ENCODE measurements at regions not wholly inside any gene's neighbourhood (a gene's known extent, or its start where the extent isn't known, plus 50 kb on each side); places are given as distances from the start of the nearest gene placed in this dataset.

GRCh38 chr6:4017058-4017739, 61.7 kb downstream of the FAM217A start:
- intact Hi-C loops (cut with DNase I; ENCODE audit: low total_unique reads), result loop anchor here (5.0 kb wide), 1 partner anchor 175 kb away; no protein-coding TSS in a partner anchor
- H3K27me3 ChIP-seq, result no peaks in the 10 kb centered on the region
- H3K4me1 ChIP-seq, result peaks cover 23 to 37% of the 10 kb centered on the region in 2 donors
- H3K36me3 ChIP-seq, result no peaks in the 10 kb centered on the region
- H3K9me3 ChIP-seq, result no peaks in the 10 kb centered on the region
- peak overlapping the region; percentile 83 to 90 (median 86) for H3K4me3 ChIP-seq
- no peak for DNase-seq
- in situ Hi-C loops (cut with MboI; ENCODE audit: low sequenced_read_pairs in 4 of 4), result loop anchor here in 3 of 4 donors (10.0 to 25.0 kb wide), 4 partner anchors 730 to 905 kb away; partner anchors contain the start of genes BPHL (in 1 of the 3) and PSMG4 (in 1 of the 3)
- ATAC-seq, result no peak
- H3K27ac ChIP-seq, result peak overlapping the region; percentile 96 to 98 (median 97)
- no peak for TF ChIP-seq POLR2A (IDR thresholded peaks at IDR 0.05)
- TF ChIP-seq CTCF (IDR thresholded peaks at IDR 0.05 in 4 of 5, conservative IDR thresholded peaks at IDR 0.05 in 1 of 5), result no peak

- ATAC-seq (no peak), DNase-seq (no peak)
- H3K4me1 ChIP-seq, result peaks cover 29 to 43% of the 10 kb centered on the region in 2 donors
- no peaks in the 10 kb centered on the region for H3K27me3 ChIP-seq
- no peaks in the 10 kb centered on the region for H3K36me3 ChIP-seq
- H3K27ac ChIP-seq, result peak overlapping the region; percentile 96 to 98 (median 97)
- H3K9me3 ChIP-seq, result no peaks in the 10 kb centered on the region
- H3K4me3 ChIP-seq, result peak overlapping the region; percentile 83 to 90 (median 86)
- TF ChIP-seq CTCF (IDR thresholded peaks at IDR 0.05 in 4 of 5, conservative IDR thresholded peaks at IDR 0.05 in 1 of 5), result no peak
- TF ChIP-seq POLR2A (IDR thresholded peaks at IDR 0.05), result no peak
- intact Hi-C loops (cut with DNase I; ENCODE audit: low total_unique reads), result loop anchor here (5.0 kb wide), 1 partner anchor 176 kb away; no protein-coding TSS in a partner anchor
- in situ Hi-C loops (cut with MboI; ENCODE audit: low sequenced_read_pairs in 4 of 4), result loop anchor here in 3 of 4 donors (10.0 to 25.0 kb wide), 4 partner anchors 731 to 906 kb away; partner anchors contain the start of genes BPHL (in 1 of the 3) and PSMG4 (in 1 of the 3)
These were observed 61.1 kb downstream of the FAM217A start for GRCh38 chr6:4017834-4018170.

GRCh38 chr6:4018171-4018923, 60.6 kb downstream of the FAM217A start:
- no peaks in the 10 kb centered on the region for H3K27me3 ChIP-seq
- in situ Hi-C loops (cut with MboI; ENCODE audit: low sequenced_read_pairs in 4 of 4), result loop anchor here in 3 of 4 donors (10.0 to 25.0 kb wide), 4 partner anchors 731 to 906 kb away; partner anchors contain the start of genes BPHL (in 1 of the 3) and PSMG4 (in 1 of the 3)

More at GRCh38 chr6:4018171-4018923, 60.6 kb downstream of the FAM217A start:
- peak overlapping the region; percentile 83 to 90 (median 86) for H3K4me3 ChIP-seq
- intact Hi-C loops (cut with DNase I; ENCODE audit: low total_unique reads), result loop anchor here (5.0 kb wide), 1 partner anchor 176 kb away; no protein-coding TSS in a partner anchor
- peak overlapping the region; percentile 96 to 98 (median 97) for H3K27ac ChIP-seq
- H3K36me3 ChIP-seq, result no peaks in the 10 kb centered on the region
- H3K4me1 ChIP-seq, result peaks cover 34 to 48% of the 10 kb centered on the region in 2 donors
- ATAC-seq, result peak; percentile 71 to 73
- peak; percentile 89 to 91 for DNase-seq
- no peaks in the 10 kb centered on the region for H3K9me3 ChIP-seq
- TF ChIP-seq CTCF (IDR thresholded peaks at IDR 0.05 in 4 of 5, conservative IDR thresholded peaks at IDR 0.05 in 1 of 5), result peak; percentile 51 to 60 (median 55)
- peak; percentile 89 to 94 for TF ChIP-seq POLR2A (IDR thresholded peaks at IDR 0.05)
